HCEC 1CT (cell line): ENCODE measurements at regions not wholly inside any gene's neighbourhood (a gene's known extent, or its start where the extent isn't known, plus 50 kb on each side); places are given as distances from the start of the nearest gene placed in this dataset.

Experiments used
- DNase-seq: peaks from one replicate; pipeline ENCODE4 v3.0.0-alpha.2; 2017

DNA sequence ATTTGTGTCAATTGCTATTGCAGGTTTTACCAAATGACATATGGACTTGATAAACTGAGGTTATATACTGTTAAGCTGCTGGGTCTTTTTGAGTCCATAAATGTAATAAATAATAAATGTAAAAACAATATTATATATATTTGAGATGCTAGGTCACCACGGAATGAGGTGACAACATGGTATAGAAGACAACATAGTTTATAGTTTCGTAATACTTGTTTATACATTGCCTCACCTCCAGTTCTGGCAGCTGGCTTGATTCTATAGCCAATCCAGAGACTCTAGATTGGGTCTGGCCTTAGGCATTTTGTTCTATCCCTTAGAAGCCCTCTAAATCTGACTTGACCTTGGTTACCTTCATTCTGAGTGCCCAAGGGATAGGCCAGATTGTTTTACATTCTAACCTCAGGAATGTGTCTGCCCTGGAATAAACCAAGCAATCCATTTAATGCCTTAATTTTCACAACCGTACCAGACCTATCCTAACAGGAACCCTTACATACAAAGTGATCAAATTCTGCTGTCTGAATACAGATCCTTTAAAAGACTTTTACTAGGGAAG is 61.5 kb upstream of the STXBP5 start:
- no peak for DNase-seq

DNA sequence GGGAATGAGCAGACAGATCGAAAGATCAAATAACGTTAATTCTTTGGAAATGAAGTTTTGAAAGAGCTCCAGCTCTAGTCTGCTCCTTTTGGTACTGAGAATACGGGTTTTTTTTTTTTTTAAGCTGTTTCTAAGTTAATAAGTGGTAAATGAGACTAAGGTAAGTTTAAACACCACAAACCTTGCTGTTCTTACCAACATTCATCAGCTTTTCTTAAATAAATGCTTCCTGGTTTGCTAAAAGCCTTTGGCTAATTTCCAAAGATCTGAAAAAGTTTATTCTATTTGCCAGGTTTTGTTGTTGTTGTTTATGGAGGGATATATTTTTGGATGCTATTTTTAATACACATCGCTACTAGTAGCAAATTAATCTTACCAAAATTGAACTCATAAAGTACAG is 55.1 kb upstream of the STXBP5 start:
- DNase-seq, result no peak

DNA sequence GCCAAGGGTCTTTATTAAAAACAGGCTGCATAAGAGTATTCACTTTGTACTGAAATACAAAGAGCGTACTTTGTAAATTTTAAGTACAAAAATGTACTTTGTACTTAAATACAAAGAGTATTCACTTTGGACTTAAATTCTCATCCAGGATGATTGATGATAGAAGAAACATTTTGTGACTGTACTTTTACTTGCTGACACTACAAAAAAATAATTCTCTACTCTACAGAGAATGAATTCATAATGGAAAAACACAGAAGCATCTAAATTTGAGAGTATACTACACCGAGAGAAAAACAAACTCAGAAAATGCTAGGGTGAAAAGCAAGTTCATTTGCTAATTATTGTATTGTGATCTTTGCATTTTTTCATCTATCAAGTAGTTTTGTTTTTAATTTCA is 54.4 kb upstream of the STXBP5 start:
- no peak for DNase-seq

DNA sequence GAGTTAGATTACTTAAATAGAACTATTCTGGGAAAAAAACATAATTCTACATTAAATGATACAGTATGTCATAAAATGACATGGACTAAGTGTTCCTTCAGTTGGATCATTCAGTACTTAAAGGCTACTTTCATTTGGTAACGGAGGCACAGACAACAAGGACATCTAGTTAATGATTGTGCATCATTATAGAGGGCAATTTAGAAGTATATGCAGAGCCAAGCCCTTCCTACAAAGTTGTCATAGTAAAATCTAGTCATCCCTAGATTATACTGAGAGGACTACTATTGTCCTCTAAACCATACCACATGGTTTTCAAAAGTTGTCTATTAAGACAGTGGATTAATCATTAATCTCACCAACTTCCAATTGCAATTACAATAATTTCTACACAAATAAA is 53.9 kb upstream of the STXBP5 start:
- no peak for DNase-seq
